ENCODE measurements at regions not wholly inside any gene's neighbourhood (a gene's known extent, or its start where the extent isn't known, plus 50 kb on each side); places are given as distances from the start of the nearest gene placed in this dataset.
A peak's percentile ranks its signal among the peaks of the same experiment; 100 is the strongest.

DNA sequence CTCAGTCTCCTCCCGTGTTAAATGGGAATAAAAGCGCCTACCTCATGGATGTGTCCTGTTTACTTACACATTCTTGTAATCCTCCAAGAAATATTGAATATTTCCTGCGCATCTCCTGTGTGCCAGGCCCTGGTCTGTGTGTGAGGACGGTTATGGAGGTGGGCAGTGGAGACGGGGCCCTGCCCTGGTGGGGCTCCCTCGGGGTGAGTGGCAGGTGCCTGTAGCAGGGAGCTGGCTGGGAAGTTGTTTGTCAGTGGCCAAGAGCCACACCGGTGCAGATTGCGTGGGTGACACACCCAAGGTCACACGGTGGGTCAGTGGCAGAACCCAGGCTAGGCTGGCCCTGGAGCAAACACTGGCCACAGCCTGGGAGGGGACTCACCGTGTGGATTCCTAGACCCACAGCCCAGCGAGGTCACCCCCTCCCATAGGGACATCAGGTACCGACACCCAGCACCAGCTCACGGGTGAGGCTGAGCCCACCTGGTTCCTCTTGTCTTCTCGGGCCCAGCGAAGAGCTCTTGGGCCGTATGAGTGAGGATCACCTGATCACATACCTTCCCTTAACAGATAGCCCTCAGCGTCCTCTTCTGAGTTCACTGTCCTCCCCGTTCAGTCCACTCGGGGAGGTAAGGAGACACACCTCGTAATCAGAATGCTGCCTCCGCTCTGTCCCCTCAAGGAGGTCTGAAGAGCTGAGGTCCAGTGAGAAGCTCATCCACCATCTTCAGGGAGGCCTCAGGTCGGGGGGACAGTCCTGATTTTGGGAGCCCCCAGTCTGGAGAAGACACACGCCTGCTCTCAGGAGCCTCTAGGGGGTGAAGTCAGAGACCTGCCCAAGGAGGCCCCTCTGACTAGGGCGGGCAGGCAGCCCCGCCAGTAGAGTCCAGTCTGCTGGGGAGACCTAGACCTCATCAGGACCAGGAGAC, 349.6 kb downstream of the MATN1 start:
- intact Hi-C loops (cut with DNase I): no loop called here
- 80 to 85% (median 84%) methylated on average over 24 to 25 of the region's 25 CpGs for WGBS, 3 donors
- H3K9me3 ChIP-seq: no peaks in the 10 kb centered on the region
- no peaks in the 10 kb centered on the region for H3K4me1 ChIP-seq (ENCODE audit: insufficient read depth)
- H3K36me3 ChIP-seq: no peaks in the 10 kb centered on the region
- H3K27ac ChIP-seq: no peak overlapping the region
- TF ChIP-seq POLR2A (IDR thresholded peaks at IDR 0.05) (no peak), EP300 (IDR thresholded peaks at IDR 0.05) (no peak)
- TF ChIP-seq, protein P1, sequence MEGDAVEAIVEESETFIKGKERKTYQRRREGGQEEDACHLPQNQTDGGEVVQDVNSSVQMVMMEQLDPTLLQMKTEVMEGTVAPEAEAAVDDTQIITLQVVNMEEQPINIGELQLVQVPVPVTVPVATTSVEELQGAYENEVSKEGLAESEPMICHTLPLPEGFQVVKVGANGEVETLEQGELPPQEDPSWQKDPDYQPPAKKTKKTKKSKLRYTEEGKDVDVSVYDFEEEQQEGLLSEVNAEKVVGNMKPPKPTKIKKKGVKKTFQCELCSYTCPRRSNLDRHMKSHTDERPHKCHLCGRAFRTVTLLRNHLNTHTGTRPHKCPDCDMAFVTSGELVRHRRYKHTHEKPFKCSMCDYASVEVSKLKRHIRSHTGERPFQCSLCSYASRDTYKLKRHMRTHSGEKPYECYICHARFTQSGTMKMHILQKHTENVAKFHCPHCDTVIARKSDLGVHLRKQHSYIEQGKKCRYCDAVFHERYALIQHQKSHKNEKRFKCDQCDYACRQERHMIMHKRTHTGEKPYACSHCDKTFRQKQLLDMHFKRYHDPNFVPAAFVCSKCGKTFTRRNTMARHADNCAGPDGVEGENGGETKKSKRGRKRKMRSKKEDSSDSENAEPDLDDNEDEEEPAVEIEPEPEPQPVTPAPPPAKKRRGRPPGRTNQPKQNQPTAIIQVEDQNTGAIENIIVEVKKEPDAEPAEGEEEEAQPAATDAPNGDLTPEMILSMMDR (IDR thresholded peaks at IDR 0.05): no peak
- DNase-seq: peak in 1 of 5 donors; percentile 6
- no peak overlapping the region for H3K4me3 ChIP-seq
- no peaks in the 10 kb centered on the region for H3K27me3 ChIP-seq

DNA sequence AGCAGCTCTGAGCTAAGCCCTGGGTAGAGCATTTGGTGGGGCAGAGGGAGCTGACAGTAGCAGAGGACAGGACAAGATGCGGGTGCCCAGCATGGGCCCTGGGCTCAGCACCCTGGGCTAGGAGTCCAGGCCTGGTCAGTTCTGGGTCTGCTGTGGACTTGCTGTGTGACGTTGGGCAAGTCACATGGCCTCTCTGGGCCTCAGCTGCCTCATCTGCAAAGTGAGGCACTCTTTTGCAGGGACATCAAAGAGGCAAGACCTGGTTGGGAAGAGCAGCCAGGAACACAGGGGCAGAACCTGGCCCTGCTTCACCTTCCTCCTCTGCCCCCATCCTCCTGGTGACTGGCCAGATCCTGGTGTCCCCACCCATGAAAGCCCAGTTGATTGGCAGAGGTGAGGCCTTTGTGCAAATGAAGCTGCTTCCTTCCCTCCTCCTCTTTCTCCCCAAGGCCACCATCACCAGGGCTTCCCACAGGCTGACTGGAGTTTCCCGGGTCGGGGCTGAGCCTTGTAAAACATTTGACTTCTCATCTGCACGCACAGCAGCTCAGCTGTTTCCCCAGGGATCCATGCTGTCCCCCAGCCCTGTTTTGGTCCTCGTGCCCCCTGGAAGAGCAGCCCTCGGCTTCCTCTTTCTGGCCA, 350.5 kb downstream of the MATN1 start:
- no peaks in the 10 kb centered on the region for H3K4me1 ChIP-seq (ENCODE audit: insufficient read depth)
- no peaks in the 10 kb centered on the region for H3K27me3 ChIP-seq
- TF ChIP-seq, protein P1 (IDR thresholded peaks at IDR 0.05): no peak
- no peak for TF ChIP-seq EP300 (IDR thresholded peaks at IDR 0.05)
- no peak for TF ChIP-seq POLR2A (IDR thresholded peaks at IDR 0.05)
- WGBS, 3 donors: 50 to 58% (median 55%) methylated on average over 7 of the region's 7 CpGs
- intact Hi-C loops (cut with DNase I): no loop called here
- peak in 1 of 5 donors; percentile 4 for DNase-seq
- H3K9me3 ChIP-seq: no peaks in the 10 kb centered on the region
- H3K4me3 ChIP-seq: no peak overlapping the region
- H3K27ac ChIP-seq: no peak overlapping the region
- no peaks in the 10 kb centered on the region for H3K36me3 ChIP-seq

DNA sequence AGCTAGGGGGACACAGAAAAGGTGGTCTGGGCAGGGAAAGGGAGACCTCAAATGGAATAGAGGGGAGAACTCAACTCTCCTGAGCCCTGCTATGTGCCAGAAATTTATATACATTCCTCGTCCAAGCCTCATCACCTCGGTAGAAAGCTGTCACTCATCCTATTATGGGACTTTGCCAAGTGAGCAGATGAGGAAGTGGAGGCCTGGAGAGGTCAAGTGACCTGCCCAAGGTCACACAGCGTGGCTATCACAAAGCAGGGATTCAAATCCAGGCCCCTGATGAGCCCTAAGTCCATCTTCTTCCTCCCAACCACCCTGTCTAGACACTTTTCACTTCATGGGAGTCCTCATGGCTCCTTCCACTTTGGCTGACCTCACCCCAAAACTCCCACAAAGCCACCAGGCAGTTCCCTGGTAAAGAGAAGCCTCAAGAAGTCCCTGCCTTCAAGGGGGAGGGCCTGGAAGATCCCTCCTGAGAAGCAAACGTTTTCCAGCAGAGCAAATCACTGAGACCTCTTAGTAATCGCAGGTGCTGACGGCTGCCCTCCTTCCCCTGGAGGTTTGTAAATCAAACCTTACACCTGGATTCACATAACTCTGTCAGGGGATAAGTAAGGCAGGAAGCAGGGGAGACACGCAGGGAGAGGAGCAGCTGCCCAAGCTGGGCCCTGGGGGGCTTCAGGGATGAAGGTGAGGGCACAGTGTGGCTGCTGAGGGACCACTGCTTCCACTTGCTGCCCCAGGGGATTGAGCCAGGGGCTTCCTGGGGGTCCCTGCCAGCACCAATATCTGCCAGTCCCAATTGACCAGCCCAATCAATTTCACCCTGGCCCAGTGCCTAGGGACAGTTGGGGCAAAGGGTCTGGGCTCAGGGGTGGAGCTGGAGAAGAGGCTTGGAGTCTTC, 351.2 kb downstream of the MATN1 start:
- H3K36me3 ChIP-seq: no peaks in the 10 kb centered on the region
- no peaks in the 10 kb centered on the region for H3K4me1 ChIP-seq (ENCODE audit: insufficient read depth)
- no peaks in the 10 kb centered on the region for H3K9me3 ChIP-seq
- no peak for DNase-seq
- H3K27me3 ChIP-seq: no peaks in the 10 kb centered on the region
- intact Hi-C loops (cut with DNase I): no loop called here
- H3K27ac ChIP-seq: no peak overlapping the region
- no peak overlapping the region for H3K4me3 ChIP-seq
- TF ChIP-seq EP300 (IDR thresholded peaks at IDR 0.05) (no peak), POLR2A (IDR thresholded peaks at IDR 0.05) (no peak)
- TF ChIP-seq, protein P1 (IDR thresholded peaks at IDR 0.05): no peak
- WGBS, 3 donors: 56 to 75% (median 58%) methylated on average over 7 of the region's 7 CpGs

DNA sequence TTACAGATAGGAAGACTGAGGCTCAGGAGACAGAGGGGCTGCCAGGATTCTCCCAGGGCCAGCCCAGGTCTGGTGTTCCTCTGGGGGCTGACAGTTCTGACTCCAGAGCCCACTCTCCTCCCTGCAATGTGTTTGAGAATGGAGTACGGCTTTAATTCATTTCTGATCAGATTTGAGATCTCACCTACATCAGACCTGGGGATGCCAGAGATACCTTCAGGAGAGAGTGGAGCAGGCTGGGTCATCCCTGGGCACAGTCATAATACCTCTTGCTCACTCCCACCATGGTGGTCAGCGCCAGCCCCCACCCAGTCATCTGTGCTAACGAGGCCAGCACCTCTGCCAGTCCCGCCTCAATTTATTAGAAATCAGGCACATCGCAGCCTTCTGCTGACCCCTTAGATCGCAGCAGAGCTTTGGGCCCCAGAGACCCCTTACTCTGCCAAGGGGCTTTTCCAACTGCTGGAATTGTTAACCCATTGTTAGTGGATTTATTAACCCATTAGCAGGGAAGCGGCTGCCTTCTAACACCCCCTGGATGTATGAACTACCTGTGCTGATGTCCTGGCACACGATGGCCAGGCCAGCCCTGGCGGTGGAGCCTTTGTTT, 352.1 kb downstream of the MATN1 start:
- no peak for DNase-seq
- no peaks in the 10 kb centered on the region for H3K36me3 ChIP-seq
- 81 to 86% (median 82%) methylated on average over 9 of the region's 9 CpGs for WGBS, 3 donors
- no peak overlapping the region for H3K27ac ChIP-seq
- no peaks in the 10 kb centered on the region for H3K9me3 ChIP-seq
- no peak overlapping the region for H3K4me3 ChIP-seq
- H3K4me1 ChIP-seq (ENCODE audit: insufficient read depth): no peaks in the 10 kb centered on the region
- TF ChIP-seq EP300 (IDR thresholded peaks at IDR 0.05) (no peak), POLR2A (IDR thresholded peaks at IDR 0.05) (no peak)
- TF ChIP-seq, protein P1 (IDR thresholded peaks at IDR 0.05): no peak
- no peaks in the 10 kb centered on the region for H3K27me3 ChIP-seq
- intact Hi-C loops (cut with DNase I): no loop called here

Measured in ovary (tissue), 7 donors.